ENCODE measurements at regions not wholly inside any gene's neighbourhood (a gene's known extent, or its start where the extent isn't known, plus 50 kb on each side); places are given as distances from the start of the nearest gene placed in this dataset.

DNA sequence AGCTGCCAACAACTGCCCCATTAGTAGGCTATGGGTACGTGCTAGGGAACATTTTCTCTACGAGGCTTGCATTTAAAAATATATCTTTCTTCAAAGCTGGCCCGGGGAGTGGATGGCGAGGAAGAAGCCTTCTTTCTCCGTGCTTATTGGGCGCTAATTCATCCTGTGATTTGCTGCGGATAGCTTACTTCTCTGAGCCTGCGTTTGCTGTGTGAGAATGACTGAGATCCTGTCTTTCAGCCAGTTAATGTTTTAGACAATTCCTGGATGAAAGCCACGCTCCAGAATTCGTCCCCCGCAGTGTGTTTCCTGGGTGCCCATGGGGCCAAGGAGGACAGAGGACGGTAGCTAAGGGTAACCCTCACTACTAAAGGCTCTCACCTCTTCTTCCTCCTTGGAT is 57.8 kb upstream of the TARBP1 start:
- DNase-seq (ENCODE audit: low read depth in 2 of 2) = no peak

DNA sequence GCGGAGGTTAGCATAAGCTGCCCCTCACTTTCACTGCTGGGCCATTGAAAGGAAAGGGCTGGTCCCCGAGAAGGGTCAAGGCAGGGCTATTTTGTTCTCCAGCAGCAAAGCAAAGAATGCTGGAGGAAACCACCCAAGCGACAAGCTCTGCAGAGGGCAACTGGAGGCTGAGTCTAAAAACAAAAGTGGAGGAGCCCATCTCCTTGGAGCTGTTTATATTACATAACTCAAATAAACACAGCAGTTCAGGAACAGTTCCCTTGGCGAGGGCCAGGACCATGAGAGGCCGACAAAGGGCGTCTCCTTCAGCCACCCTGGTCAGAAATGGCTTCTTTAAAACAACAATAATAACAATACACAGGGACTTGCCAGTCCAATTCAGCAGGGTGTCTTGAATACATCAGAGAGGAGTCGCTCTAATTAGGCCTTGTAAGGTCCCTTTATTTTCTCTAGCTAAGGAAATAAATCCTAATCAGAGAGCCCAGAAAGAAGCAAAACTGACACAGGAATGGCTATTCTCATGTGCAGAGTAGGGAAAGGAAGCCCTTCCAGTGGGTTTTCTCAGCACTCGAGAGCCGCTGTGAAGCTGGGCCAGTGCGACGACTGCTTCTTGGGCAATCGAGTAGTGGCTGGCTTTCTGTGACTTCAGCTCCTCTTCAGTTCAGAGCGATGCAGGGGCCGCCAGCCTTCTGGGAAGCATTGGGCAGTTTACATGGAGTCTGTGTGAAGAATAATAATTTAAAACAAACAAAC is 57.0 kb upstream of the TARBP1 start:
- DNase-seq (ENCODE audit: low read depth in 2 of 2) = no peak

DNA sequence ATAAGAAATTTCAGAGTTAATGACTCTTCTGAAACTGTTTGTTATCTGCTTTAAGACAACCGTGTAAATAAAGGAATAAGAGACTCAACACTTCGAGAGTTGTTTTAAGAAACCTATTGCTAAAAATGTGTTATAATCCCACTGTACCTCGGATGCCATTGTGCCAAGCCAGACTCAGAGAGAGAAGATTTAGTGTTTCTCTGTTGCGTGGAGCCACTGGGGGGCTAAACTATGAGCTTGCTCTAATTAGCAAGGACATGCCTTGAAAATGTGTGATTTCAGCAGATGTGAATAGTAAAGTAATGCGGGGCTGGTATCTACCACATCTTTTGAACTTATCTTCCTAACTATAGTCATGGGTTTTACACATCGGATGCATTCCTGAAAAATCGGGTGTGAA is 56.2 kb upstream of the TARBP1 start:
- DNase-seq (ENCODE audit: low read depth in 2 of 2) = no peak

DNA sequence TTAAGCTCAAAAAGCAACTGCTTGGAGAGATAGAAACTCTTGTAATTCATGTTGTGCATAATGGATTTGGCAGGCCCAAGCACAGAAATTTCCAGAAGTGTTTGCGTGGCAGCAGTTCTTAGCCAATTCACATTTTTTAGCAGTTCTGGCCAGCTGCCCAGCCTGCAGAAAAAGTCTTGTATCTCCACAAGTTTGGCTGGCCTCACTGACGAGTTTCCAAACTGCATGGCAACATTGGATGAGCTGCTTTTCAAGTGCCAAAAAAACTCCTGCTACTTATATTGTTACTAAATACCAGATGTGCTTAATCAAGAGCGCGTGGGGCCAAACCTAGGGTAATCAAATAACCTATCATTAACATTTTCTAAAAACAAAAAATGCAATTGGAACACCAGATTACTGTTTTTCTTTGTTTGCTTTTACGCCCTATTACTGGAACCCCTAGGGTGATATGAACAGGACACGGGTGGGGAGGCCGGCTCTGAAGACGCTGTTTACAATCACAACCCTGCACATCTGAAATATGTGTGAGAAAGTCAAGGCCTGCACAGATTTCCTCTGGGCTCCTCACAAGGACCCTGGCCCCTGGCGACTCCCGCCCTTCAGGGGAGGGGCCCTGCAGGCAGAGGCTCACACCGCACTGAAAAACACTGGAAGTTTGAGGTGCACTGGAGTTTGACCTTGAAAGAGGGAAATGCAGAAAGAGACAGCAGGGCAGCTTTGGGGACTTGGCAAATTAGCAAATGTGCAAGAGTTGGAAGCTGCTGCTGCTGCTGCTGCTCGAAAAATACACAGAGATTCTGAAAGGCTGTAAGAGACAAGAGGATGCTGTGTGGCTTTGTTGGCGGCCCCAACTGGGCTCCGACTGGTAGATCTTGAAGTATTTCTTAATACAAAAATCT is 55.2 kb upstream of the TARBP1 start:
- DNase-seq (ENCODE audit: low read depth in 2 of 2) = no peak

DNA sequence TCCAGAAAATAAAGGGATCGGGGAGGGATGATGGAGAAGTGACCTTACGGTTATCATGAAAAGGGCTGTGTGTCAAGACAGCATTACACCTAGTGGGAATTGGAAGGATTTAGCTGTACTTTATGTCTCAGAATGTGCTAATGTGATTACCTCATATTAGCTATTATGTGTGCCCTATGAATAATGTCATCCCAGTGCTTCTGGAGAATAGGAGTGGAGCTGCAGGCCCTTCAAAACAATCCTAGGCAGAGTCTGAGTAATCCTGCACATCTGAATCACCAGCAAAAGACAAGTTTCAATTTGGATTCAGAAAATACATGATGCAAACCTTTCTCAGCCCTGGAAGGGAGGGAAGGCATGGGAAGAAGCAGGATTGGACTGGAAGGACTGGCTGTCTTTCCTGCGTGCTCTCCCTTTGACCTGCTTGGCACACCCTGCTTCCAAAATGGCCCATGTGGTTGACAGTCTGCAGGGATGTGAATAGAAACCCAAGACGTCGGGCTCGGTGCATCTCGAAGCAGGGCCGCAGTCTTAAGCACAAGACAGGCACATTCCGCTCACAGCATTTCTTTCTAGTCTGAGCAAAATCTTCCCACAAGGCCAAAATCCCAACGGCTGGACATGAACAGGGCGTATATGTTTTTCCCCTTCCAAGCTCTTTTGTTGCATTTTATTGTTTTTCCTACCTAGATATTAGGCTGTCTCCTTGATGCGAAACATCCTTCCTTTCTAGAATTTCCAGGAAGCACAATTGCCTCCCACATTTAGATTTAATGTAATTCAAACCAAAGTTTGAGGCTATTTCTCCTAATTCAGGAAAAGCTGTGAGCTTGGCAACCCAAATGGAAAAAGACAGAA is 54.3 kb upstream of the TARBP1 start:
- DNase-seq (ENCODE audit: low read depth in 2 of 2) = no peak

DNA sequence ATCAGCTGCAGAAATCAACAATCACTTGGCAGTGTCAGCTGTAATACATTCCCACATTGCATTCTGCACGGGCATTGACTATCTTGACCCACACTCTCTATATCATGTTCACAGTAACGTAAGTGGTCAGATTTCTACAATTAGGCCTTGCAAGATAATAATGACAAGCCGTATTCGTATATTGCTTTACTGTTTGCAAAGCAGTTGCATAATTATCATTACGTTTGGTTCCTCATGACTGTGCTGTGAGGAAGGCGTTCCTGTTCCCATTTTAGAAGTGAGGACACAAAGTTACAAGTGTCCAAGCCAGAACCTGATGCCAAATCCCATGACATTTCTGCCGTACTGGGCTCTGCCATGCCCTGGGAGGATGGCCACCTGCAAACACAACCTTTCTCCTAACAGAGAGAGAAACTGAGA is 53.5 kb upstream of the TARBP1 start:
- no peak for DNase-seq (ENCODE audit: low read depth in 2 of 2)

DNA sequence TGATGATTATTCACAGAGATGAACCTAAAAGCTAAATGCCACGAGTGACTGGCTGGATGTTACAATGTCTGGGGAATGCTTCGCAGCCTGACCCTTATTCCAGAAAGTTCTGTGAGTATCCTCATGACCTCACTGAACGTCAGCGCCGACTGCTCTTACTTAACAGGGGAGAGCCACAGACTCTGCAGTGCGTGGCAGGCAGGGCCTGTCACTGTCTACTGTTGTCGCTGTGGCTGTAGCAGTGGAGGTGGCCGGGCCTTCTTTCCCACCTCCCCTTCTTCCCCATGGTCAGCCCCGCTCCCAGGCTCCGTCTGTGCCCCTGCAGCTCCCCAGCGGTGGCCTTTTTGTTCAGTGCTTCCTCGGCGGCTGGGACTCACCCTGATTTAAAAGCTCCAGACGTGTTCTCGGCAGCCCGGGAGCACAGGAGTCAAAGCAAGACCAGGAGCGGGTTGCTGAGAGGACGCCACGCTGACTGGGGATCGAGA is 52.2 kb upstream of the TARBP1 start:
- no peak for DNase-seq (ENCODE audit: low read depth in 2 of 2)

DNA sequence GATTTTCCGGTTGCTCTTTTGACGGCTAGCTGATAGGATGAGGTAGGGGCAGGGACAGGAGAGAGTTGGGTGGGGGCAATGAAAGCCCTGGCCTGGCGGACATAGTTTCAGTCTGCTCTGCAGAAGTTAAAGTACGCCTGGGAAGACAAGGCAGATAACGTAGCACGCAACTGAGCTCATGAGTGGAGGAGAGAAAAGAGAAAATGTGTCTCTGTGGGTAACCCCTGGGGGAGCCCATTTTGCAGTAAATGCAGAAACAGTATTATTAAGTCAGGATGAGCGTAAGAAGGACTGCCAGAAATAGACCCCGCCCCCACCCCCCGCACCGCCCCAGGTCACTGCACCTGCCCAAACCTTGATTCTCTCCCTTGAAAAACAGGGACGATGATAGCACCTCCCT is 51.7 kb upstream of the TARBP1 start:
- no peak for DNase-seq (ENCODE audit: low read depth in 2 of 2)

DNA sequence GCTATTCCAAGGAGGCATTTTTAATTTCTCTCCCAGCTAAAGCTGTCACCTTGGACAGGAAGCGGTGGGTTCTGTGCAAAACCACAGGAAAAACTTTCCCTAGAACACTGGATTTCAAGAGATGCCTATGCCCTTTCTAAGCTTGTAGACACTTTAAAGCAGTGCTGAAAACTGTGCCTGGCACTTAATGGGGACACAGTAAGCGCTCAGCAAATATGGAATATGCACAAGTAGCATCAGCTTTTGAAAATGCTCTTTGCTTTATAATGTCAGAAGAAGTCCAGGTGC is 50.9 kb upstream of the TARBP1 start:
- no peak for DNase-seq (ENCODE audit: low read depth in 2 of 2)

DNA sequence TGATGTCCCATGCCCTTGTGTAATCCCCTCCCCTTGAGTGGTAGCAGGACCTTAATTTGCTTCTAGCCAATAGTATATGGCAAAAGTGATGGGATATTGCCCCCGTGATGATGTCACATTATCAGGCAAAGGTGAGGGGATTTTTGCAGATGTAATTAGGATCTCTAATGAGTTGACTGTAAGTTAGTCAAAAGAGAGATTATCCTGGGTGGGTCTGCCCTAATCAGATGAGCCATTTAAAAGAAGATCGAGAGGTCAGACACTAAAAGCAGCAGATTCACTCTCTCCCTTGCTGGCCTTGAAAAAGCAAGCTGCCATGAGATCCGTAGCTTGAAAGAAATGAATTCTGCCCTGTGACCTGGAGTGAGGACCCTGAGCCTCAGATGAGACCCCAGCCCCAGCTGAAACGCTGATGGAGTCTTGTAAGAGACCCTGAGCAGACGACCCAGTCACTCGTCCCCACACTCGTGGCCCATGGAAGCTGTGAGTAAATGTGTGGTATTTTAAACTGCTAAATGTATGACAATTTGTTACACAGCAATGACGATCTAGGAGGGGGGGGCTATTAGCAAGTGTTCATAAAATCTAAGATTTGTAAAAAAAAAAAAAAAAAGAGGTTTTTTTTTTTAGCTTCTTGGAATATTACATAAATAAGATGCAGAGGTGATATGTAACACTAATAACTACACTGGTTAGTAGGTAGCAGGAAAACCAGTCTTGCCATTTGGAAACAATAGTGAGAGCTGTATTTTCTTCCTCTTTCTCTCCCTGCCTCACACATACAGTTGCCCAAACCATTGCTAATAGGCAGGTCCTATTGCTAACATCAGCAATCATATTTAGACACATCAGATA is 50.3 kb upstream of the TARBP1 start:
- no peak for DNase-seq (ENCODE audit: low read depth in 2 of 2)
